HG03354 (cell line): ENCODE measurements at regions not wholly inside any gene's neighbourhood (a gene's known extent, or its start where the extent isn't known, plus 50 kb on each side); places are given as distances from the start of the nearest gene placed in this dataset.

Source experiments
- ATAC-seq: cut with Tn5 transposase; IDR thresholded peaks from one replicate; pipeline ENCODE4 v1.9.1; 2021; ENCODE audit warnings: mild to moderate bottlenecking; ENCODE audit not compliant: unreplicated experiment, poor library complexity, severe bottlenecking

GRCh38 chr6:109315341-109316110 lies 66.7 kb downstream of the CD164 start:
- ATAC-seq = no peak

GRCh38 chr6:109314313-109314712 lies 68.0 kb downstream of the CD164 start:
- ATAC-seq = no peak

GRCh38 chr6:109313139-109313538 lies 69.1 kb downstream of the CD164 start:
- ATAC-seq = no peak

GRCh38 chr6:109311471-109311870 lies 70.8 kb downstream of the CD164 start:
- no peak for ATAC-seq

GRCh38 chr6:109309917-109310316 lies 72.3 kb downstream of the CD164 start:
- ATAC-seq = no peak

GRCh38 chr6:109308018-109308492 lies 74.2 kb downstream of the CD164 start:
- no peak for ATAC-seq

GRCh38 chr6:109306733-109307132 lies 75.5 kb downstream of the CD164 start:
- ATAC-seq = no peak

GRCh38 chr6:109305028-109305427 lies 77.2 kb downstream of the CD164 start:
- ATAC-seq = no peak

- peak; percentile 63 for ATAC-seq
Measured at GRCh38 chr6:109304284-109305015, 77.8 kb downstream of the CD164 start.

- no peak for ATAC-seq
Measured at GRCh38 chr6:109303640-109304283, 78.5 kb downstream of the CD164 start.

GRCh38 chr6:109303164-109303563 lies 79.1 kb downstream of the CD164 start:
- ATAC-seq = no peak

GRCh38 chr6:109302176-109302575 lies 80.1 kb downstream of the CD164 start:
- no peak for ATAC-seq

- no peak for ATAC-seq
Measured at GRCh38 chr6:109301418-109301817, 80.8 kb downstream of the CD164 start.

- ATAC-seq = no peak
Measured at GRCh38 chr6:109300874-109301273, 81.4 kb downstream of the CD164 start.

GRCh38 chr6:109299776-109300564 lies 82.3 kb downstream of the CD164 start:
- ATAC-seq = no peak

- no peak for ATAC-seq
Measured at GRCh38 chr6:109299265-109299607, 83.0 kb downstream of the CD164 start.

- no peak for ATAC-seq
Measured at GRCh38 chr6:109298605-109299264, 83.5 kb downstream of the CD164 start.

- ATAC-seq = no peak
Measured at GRCh38 chr6:109297406-109298110, 84.7 kb downstream of the CD164 start.

- no peak for ATAC-seq
Measured at GRCh38 chr6:109296971-109297372, 85.3 kb downstream of the CD164 start.
